Body of pancreas (tissue), 4 donors: ENCODE measurements at regions not wholly inside any gene's neighbourhood (a gene's known extent, or its start where the extent isn't known, plus 50 kb on each side); places are given as distances from the start of the nearest gene placed in this dataset.

Source experiments
- ATAC-seq: fragments of 150-250 bp; one replicate; pipeline ENCODE4 v1.9.1; 2016
- DNase-seq, 4 donors: peaks; one replicate each; pipeline ENCODE4 v3.0.0-alpha.2; 2019
- H3K27ac ChIP-seq, 4 donors: fragments of 200-600 bp; sonication (generic); 1 replicate in 3 of 4; 2 replicates in 1 of 4; pipeline versions ENCODE4 v1.5.1 to v1.6.1; 2016 to 2019; ENCODE audit warnings: mild to moderate bottlenecking in 1 of 4, mixed read lengths in 1 of 4, moderate library complexity in 1 of 4
- H3K27me3 ChIP-seq, 2 donors: fragments of 200-600 bp; sonication (generic); one replicate each; pipeline ENCODE4 v1.6.0; 2016; ENCODE audit warnings: mild to moderate bottlenecking in 1 of 2
- H3K36me3 ChIP-seq, 2 donors: fragments of 200-600 bp; sonication (generic); replicated peaks in 1 of 2; 2 replicates each; pipeline ENCODE4 v1.5.1; 2016; ENCODE audit warnings: low read depth in 2 of 2; ENCODE audit not compliant: insufficient read depth in 1 of 2
- H3K4me1 ChIP-seq: fragments of 200-600 bp; sonication (generic); one replicate; pipeline ENCODE4 v1.6.0; 2016
- H3K4me3 ChIP-seq, 2 donors: fragments of 200-600 bp; sonication (generic); 1 replicate in 1 of 2; 2 replicates in 1 of 2; pipeline ENCODE4 v1.5.1; 2016 to 2019
- H3K9me3 ChIP-seq, 3 donors: fragments of 200-600 bp; sonication (generic); 1 replicate in 2 of 3; 2 replicates in 1 of 3; pipeline ENCODE4 v1.5.1; 2016
- POLR2A ChIP-seq, 3 donors: fragments of 450-650 bp; IDR thresholded peaks; one replicate each; pipeline ENCODE4 v1.6.1; 2016; ENCODE audit warnings: antibody characterized with exemption in 3 of 3, mild to moderate bottlenecking in 2 of 3
- WGBS, 2 donors: methylation state at CpG; one replicate each; pipeline ENCODE4 v1.1.5; 2017; 5-methylcytosine and 5-hydroxymethylcytosine counted together
- intact Hi-C: fragments of 100-400 bp; cut with DNase I; formaldehyde crosslinking; loops from one replicate; pipeline ENCODE4 v1.15.1; 2023
- TF ChIP-seq, protein P1 (sequence below), 7 experiments: fragments of 450-650 bp in 4 of 7; fragments of 200-600 bp in 3 of 7; sonication (generic) in 3 of 7; IDR thresholded peaks; one replicate each; pipeline ENCODE4 v1.5.1; 2016 to 2019; ENCODE audit warnings: antibody characterized with exemption in 7 of 7

DNA sequence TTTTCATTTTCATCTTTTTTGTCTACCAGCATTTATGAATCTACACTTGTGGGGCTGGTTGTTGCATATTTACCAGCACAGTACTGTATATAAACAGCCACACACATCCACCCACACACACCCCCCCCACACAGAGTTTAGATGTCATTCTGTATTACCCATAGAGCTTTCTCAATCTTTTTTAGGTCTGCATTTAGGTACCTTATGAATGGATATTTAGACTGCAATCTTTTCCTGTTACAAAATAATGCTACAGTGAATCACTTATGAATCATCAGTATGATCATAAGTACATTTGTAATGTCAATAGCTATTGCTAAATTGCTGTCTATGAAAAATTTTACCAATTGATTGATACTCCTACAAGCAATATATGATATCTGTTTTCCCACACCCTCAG, 67.3 kb upstream of the STK38L start:
- Histone ChIP-seq H3K9me3 (no peaks in the 10 kb centered on the region), H3K4me3 (no peak overlapping the region), H3K27ac (no peak overlapping the region), H3K36me3 (no peaks in the 10 kb centered on the region), H3K4me1 (peaks cover 13% of the 10 kb centered on the region), H3K27me3 (no peaks in the 10 kb centered on the region)
- TF ChIP-seq, protein P1, sequence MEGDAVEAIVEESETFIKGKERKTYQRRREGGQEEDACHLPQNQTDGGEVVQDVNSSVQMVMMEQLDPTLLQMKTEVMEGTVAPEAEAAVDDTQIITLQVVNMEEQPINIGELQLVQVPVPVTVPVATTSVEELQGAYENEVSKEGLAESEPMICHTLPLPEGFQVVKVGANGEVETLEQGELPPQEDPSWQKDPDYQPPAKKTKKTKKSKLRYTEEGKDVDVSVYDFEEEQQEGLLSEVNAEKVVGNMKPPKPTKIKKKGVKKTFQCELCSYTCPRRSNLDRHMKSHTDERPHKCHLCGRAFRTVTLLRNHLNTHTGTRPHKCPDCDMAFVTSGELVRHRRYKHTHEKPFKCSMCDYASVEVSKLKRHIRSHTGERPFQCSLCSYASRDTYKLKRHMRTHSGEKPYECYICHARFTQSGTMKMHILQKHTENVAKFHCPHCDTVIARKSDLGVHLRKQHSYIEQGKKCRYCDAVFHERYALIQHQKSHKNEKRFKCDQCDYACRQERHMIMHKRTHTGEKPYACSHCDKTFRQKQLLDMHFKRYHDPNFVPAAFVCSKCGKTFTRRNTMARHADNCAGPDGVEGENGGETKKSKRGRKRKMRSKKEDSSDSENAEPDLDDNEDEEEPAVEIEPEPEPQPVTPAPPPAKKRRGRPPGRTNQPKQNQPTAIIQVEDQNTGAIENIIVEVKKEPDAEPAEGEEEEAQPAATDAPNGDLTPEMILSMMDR (IDR thresholded peaks at IDR 0.05) = no peak
- TF ChIP-seq POLR2A (IDR thresholded peaks at IDR 0.05) = no peak
- no peak for ATAC-seq
- DNase-seq = no peak
- intact Hi-C loops = no loop called here

DNA sequence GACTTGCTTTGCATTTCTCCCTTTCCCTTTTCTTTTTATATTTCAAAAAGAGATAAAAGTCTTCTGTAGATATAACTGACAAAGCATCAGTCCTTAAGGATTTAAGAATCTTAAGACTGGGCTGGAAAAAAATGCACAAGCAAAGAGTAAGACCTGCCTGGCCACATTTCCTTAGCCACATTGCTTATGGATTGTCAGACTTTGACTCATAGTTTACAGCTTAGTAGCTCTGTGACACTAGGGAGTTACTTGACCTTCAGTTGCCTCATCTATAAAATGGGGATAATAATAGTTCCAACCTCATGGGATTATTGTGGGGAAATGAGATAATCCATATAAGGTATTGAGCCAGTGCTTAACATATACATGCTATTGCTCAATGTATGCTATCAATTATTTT, 66.4 kb upstream of the STK38L start:
- peaks cover 13% of the 10 kb centered on the region for H3K4me1 ChIP-seq
- TF ChIP-seq, protein P1 (IDR thresholded peaks at IDR 0.05) = no peak
- no peak for TF ChIP-seq POLR2A (IDR thresholded peaks at IDR 0.05)
- no peak overlapping the region for H3K27ac ChIP-seq
- no peak for DNase-seq
- intact Hi-C loops = no loop called here
- no peaks in the 10 kb centered on the region for H3K9me3 ChIP-seq
- no peaks in the 10 kb centered on the region for H3K36me3 ChIP-seq
- H3K4me3 ChIP-seq = no peak overlapping the region
- ATAC-seq = no peak
- H3K27me3 ChIP-seq = no peaks in the 10 kb centered on the region

- no peak for TF ChIP-seq POLR2A (IDR thresholded peaks at IDR 0.05)
- TF ChIP-seq, protein P1 (IDR thresholded peaks at IDR 0.05) = no peak
- DNase-seq = no peak
- H3K4me3 ChIP-seq = no peak overlapping the region
- no peaks in the 10 kb centered on the region for H3K9me3 ChIP-seq
- ATAC-seq = no peak
- 92 to 100% methylated on average over 1 of the region's 1 CpG for WGBS, 2 donors
- no peaks in the 10 kb centered on the region for H3K27me3 ChIP-seq
- no peaks in the 10 kb centered on the region for H3K36me3 ChIP-seq
- no peak overlapping the region for H3K27ac ChIP-seq
- intact Hi-C loops = no loop called here
- H3K4me1 ChIP-seq = peaks cover 13% of the 10 kb centered on the region
Observed at GRCh38 chr12:27178255-27178654, 65.8 kb upstream of the STK38L start.

DNA sequence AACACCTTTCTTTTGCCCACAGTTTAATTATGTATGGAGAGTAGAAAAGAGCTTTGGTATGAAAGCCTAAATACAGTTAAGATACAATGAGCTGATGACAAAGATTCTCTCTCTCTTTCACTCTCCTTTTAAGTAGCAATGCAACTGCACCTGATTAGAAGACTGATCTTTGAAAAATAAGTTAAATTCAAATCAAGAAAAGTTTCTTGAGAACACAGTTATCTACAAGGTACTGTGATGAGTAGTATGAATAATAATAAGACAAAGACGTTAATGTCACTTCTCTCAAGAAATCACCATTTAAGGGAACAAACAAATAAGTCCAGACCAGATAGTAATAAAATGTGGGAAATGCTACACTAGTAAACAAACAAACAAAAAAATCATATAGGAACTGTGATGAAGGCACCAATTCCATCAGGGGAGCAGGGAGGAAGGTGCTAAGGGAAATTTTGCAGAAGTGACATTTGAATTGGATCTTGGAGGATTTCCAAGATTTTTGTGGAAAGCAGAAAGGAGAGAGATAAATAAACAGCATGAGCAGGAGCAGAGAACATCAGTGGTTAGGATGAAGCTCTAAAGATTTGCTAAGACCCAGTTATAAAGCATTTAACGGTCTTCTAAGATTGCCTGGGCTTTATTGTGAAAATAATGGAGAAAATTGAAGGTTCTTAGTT, 65.2 kb upstream of the STK38L start:
- Histone ChIP-seq H3K4me1 (peaks cover 13% of the 10 kb centered on the region), H3K9me3 (no peaks in the 10 kb centered on the region), H3K4me3 (no peak overlapping the region), H3K36me3 (no peaks in the 10 kb centered on the region), H3K27ac (peak overlapping the region in 2 of 4 donors; percentile 33 to 72), H3K27me3 (no peaks in the 10 kb centered on the region)
- WGBS, 2 donors = 72 to 88% methylated on average over 2 of the region's 2 CpGs
- intact Hi-C loops = no loop called here
- DNase-seq (no peak), ATAC-seq (no peak)
- TF ChIP-seq, protein P1 (IDR thresholded peaks at IDR 0.05) = no peak
- TF ChIP-seq POLR2A (IDR thresholded peaks at IDR 0.05) = no peak
